ENCODE measurements at regions not wholly inside any gene's neighbourhood (a gene's known extent, or its start where the extent isn't known, plus 50 kb on each side); places are given as distances from the start of the nearest gene placed in this dataset.

- DNase-seq: no peak
- no peak overlapping the region for H3K4me3 Mint-ChIP-seq
These were observed 282.9 kb upstream of the ANKRD55 start for GRCh38 chr5:56516035-56516434.

GRCh38 chr5:56515011-56515410 lies 281.9 kb upstream of the ANKRD55 start:
- Mint-ChIP-seq H3K27me3 (ENCODE audit: low read depth in 3 of 3) (peaks cover 1 to 6% (median 2%) of the 10 kb centered on the region in 3 donors), H3K36me3 (no peaks in the 10 kb centered on the region), H3K4me1 (peaks cover 4 to 16% of the 10 kb centered on the region in 2 donors), H3K4me3 (no peak overlapping the region), H3K27ac (no peak overlapping the region), H3K9me3 (peaks cover 0 to 2% (median 0%) of the 10 kb centered on the region in 6 donors)
- no peak for DNase-seq

More at GRCh38 chr5:56516035-56516434, 282.9 kb upstream of the ANKRD55 start:
- Mint-ChIP-seq H3K36me3 (no peaks in the 10 kb centered on the region), H3K4me1 (peaks cover 4 to 16% of the 10 kb centered on the region in 2 donors), H3K9me3 (peaks cover 0 to 2% (median 0%) of the 10 kb centered on the region in 6 donors), H3K27ac (no peak overlapping the region), H3K27me3 (ENCODE audit: low read depth in 3 of 3) (peaks cover 1 to 6% (median 2%) of the 10 kb centered on the region in 3 donors)

GRCh38 chr5:56514245-56514644 lies 281.1 kb upstream of the ANKRD55 start:
- H3K4me1 Mint-ChIP-seq: peaks cover 4 to 16% of the 10 kb centered on the region in 2 donors
- peaks cover 0 to 2% (median 0%) of the 10 kb centered on the region in 6 donors for H3K9me3 Mint-ChIP-seq
- H3K4me3 Mint-ChIP-seq: no peak overlapping the region
- H3K27me3 Mint-ChIP-seq (ENCODE audit: low read depth in 3 of 3): peaks cover 1 to 3% (median 3%) of the 10 kb centered on the region in 3 donors
- no peak overlapping the region for H3K27ac Mint-ChIP-seq
- no peak for DNase-seq
- no peaks in the 10 kb centered on the region for H3K36me3 Mint-ChIP-seq

GRCh38 chr5:56513141-56513540 lies 280.0 kb upstream of the ANKRD55 start:
- no peak overlapping the region for H3K27ac Mint-ChIP-seq

GRCh38 chr5:56512313-56512996 lies 279.3 kb upstream of the ANKRD55 start:
- H3K4me3 Mint-ChIP-seq: no peak overlapping the region
- peaks cover 0 to 3% (median 1%) of the 10 kb centered on the region in 3 donors for H3K27me3 Mint-ChIP-seq (ENCODE audit: low read depth in 3 of 3)
- H3K27ac Mint-ChIP-seq: no peak overlapping the region
- no peaks in the 10 kb centered on the region for H3K36me3 Mint-ChIP-seq
- H3K9me3 Mint-ChIP-seq: peaks cover 0 to 2% (median 0%) of the 10 kb centered on the region in 6 donors
- peak in 1 of 3 donors; percentile 1 for DNase-seq
- H3K4me1 Mint-ChIP-seq: peaks cover 4 to 12% of the 10 kb centered on the region in 2 donors

More at GRCh38 chr5:56513141-56513540, 280.0 kb upstream of the ANKRD55 start:
- Mint-ChIP-seq H3K27me3 (ENCODE audit: low read depth in 3 of 3) (peaks cover under 1 to 3% (median 1%) of the 10 kb centered on the region in 3 donors), H3K9me3 (peaks cover 0 to 2% (median 0%) of the 10 kb centered on the region in 6 donors), H3K36me3 (no peaks in the 10 kb centered on the region), H3K4me1 (peaks cover 4 to 16% of the 10 kb centered on the region in 2 donors), H3K4me3 (no peak overlapping the region)
- DNase-seq: no peak

- H3K27me3 Mint-ChIP-seq (ENCODE audit: low read depth in 3 of 3): peaks cover 0 to 1% (median 1%) of the 10 kb centered on the region in 3 donors
- no peak for DNase-seq
- no peaks in the 10 kb centered on the region for H3K36me3 Mint-ChIP-seq
- H3K9me3 Mint-ChIP-seq: no peaks in the 10 kb centered on the region
- H3K4me3 Mint-ChIP-seq: no peak overlapping the region
- H3K27ac Mint-ChIP-seq: no peak overlapping the region
- H3K4me1 Mint-ChIP-seq: peaks cover 4 to 8% of the 10 kb centered on the region in 2 donors
These were observed 278.3 kb upstream of the ANKRD55 start for GRCh38 chr5:56511326-56511841.

- no peak for DNase-seq
- Mint-ChIP-seq H3K27me3 (ENCODE audit: low read depth in 3 of 3) (peaks cover 1 to 2% (median 1%) of the 10 kb centered on the region in 3 donors), H3K27ac (no peak overlapping the region), H3K4me1 (peaks cover 4 to 8% of the 10 kb centered on the region in 2 donors), H3K9me3 (peaks cover 0 to 2% (median 0%) of the 10 kb centered on the region in 6 donors), H3K4me3 (no peak overlapping the region), H3K36me3 (no peaks in the 10 kb centered on the region)
These were observed 275.1 kb upstream of the ANKRD55 start for GRCh38 chr5:56508249-56508648.

- Mint-ChIP-seq H3K4me3 (no peak overlapping the region), H3K36me3 (no peaks in the 10 kb centered on the region), H3K27me3 (ENCODE audit: low read depth in 3 of 3) (peaks cover 1 to 2% (median 1%) of the 10 kb centered on the region in 3 donors), H3K4me1 (peaks cover under 1 to 2% of the 10 kb centered on the region in 2 donors), H3K9me3 (peaks cover 0 to 2% (median 0%) of the 10 kb centered on the region in 6 donors), H3K27ac (no peak overlapping the region)
- no peak for DNase-seq
These were observed 274.3 kb upstream of the ANKRD55 start for GRCh38 chr5:56507351-56507930.

GRCh38 chr5:56506211-56506965 lies 273.3 kb upstream of the ANKRD55 start:
- Mint-ChIP-seq H3K9me3 (peaks cover 0 to 2% (median 0%) of the 10 kb centered on the region in 6 donors), H3K4me1 (no peaks in the 10 kb centered on the region), H3K4me3 (no peak overlapping the region), H3K27ac (no peak overlapping the region), H3K36me3 (no peaks in the 10 kb centered on the region), H3K27me3 (ENCODE audit: low read depth in 3 of 3) (peaks cover 0 to 2% (median 1%) of the 10 kb centered on the region in 3 donors)
- DNase-seq: no peak

- Mint-ChIP-seq H3K36me3 (no peaks in the 10 kb centered on the region), H3K4me1 (no peaks in the 10 kb centered on the region), H3K27me3 (ENCODE audit: low read depth in 3 of 3) (peaks cover 0 to 3% (median 2%) of the 10 kb centered on the region in 3 donors), H3K4me3 (no peak overlapping the region), H3K9me3 (peaks cover 0 to 2% (median 0%) of the 10 kb centered on the region in 6 donors), H3K27ac (no peak overlapping the region)
- DNase-seq: no peak
These were observed 270.8 kb upstream of the ANKRD55 start for GRCh38 chr5:56503929-56504328.

GRCh38 chr5:56501781-56502557 lies 268.8 kb upstream of the ANKRD55 start:
- Mint-ChIP-seq H3K9me3 (peaks cover 0 to 2% (median 0%) of the 10 kb centered on the region in 6 donors), H3K4me1 (no peaks in the 10 kb centered on the region), H3K36me3 (no peaks in the 10 kb centered on the region), H3K4me3 (no peak overlapping the region), H3K27ac (no peak overlapping the region), H3K27me3 (ENCODE audit: low read depth in 3 of 3) (peaks cover 0 to 3% (median 2%) of the 10 kb centered on the region in 3 donors)
- DNase-seq: no peak

GRCh38 chr5:56499901-56500300 lies 266.8 kb upstream of the ANKRD55 start:
- H3K27ac Mint-ChIP-seq: no peak overlapping the region
- no peaks in the 10 kb centered on the region for H3K9me3 Mint-ChIP-seq
- H3K36me3 Mint-ChIP-seq: no peaks in the 10 kb centered on the region
- no peak overlapping the region for H3K4me3 Mint-ChIP-seq
- no peaks in the 10 kb centered on the region for H3K4me1 Mint-ChIP-seq
- H3K27me3 Mint-ChIP-seq (ENCODE audit: low read depth in 3 of 3): peaks cover 0 to 4% (median 2%) of the 10 kb centered on the region in 3 donors
- DNase-seq: no peak

- H3K9me3 Mint-ChIP-seq: no peaks in the 10 kb centered on the region
- no peak overlapping the region for H3K27ac Mint-ChIP-seq
- no peaks in the 10 kb centered on the region for H3K4me1 Mint-ChIP-seq
- no peak for DNase-seq
- no peak overlapping the region for H3K4me3 Mint-ChIP-seq
- H3K27me3 Mint-ChIP-seq (ENCODE audit: low read depth in 3 of 3): peaks cover 0 to 4% (median under 1%) of the 10 kb centered on the region in 3 donors
- H3K36me3 Mint-ChIP-seq: no peaks in the 10 kb centered on the region
These were observed 266.4 kb upstream of the ANKRD55 start for GRCh38 chr5:56499491-56499890.

All from immature natural killer cell (primary cell).